Sigmoid colon (tissue), 6 donors: ENCODE measurements at regions not wholly inside any gene's neighbourhood (a gene's known extent, or its start where the extent isn't known, plus 50 kb on each side); places are given as distances from the start of the nearest gene placed in this dataset.

ENCODE experiments used
- DNase-seq: peaks from one replicate; pipeline ENCODE4 v3.0.0-alpha.2; 2019
- H3K27ac ChIP-seq, 4 donors: fragments of 200-600 bp; sonication (generic); one replicate each; pipeline ENCODE4 v1.5.1; 2016 to 2019; ENCODE audit warnings: mild to moderate bottlenecking in 1 of 4
- H3K27me3 ChIP-seq, 3 donors: fragments of 200-600 bp; sonication (generic); one replicate each; pipeline ENCODE4 v1.5.1; 2019; ENCODE audit warnings: mild to moderate bottlenecking in 1 of 3
- H3K36me3 ChIP-seq, 4 donors: fragments of 200-600 bp; sonication (generic); one replicate each; pipeline ENCODE4 v1.5.1; 2016 to 2019
- H3K4me1 ChIP-seq, 4 donors: fragments of 200-600 bp; sonication (generic); one replicate each; pipeline ENCODE4 v1.5.1; 2017 to 2019
- H3K4me3 ChIP-seq, 4 donors: fragments of 200-600 bp; sonication (generic); one replicate each; pipeline ENCODE4 v1.5.1; 2017 to 2019; ENCODE audit warnings: mild to moderate bottlenecking in 2 of 4, moderate library complexity in 1 of 4
- H3K9me3 ChIP-seq, 4 donors: fragments of 200-600 bp in 3 of 4; sonication (generic) in 3 of 4; one replicate each; pipeline versions ENCODE4 v1.5.1 to v1.6.1; 2013 to 2019
- EP300 ChIP-seq, 4 donors: sonication (generic); formaldehyde crosslinking; IDR thresholded peaks; one replicate each; pipeline ENCODE4 v1.6.1; 2017; ENCODE audit warnings: antibody characterized with exemption in 4 of 4
- POLR2A ChIP-seq, 2 donors: fragments of 450-650 bp; IDR thresholded peaks; one replicate each; pipeline ENCODE4 v1.6.1; 2016; ENCODE audit warnings: antibody characterized with exemption in 2 of 2, mild to moderate bottlenecking in 2 of 2, moderate library complexity in 2 of 2
- POLR2AphosphoS5 ChIP-seq, 4 donors: sonication (generic); formaldehyde crosslinking; IDR thresholded peaks; one replicate each; pipeline ENCODE4 v1.6.1; 2017; ENCODE audit warnings: antibody characterized with exemption in 4 of 4
- WGBS, 2 donors: extraction: QIAGEN DNeasy Blood & Tissue Kit; methylation state at CpG; one replicate each; pipeline ENCODE4 v1.1.7; 2013; 5-methylcytosine and 5-hydroxymethylcytosine counted together
- intact Hi-C: fragments of 100-400 bp; cut with DNase I; formaldehyde crosslinking; loops from one replicate; pipeline ENCODE4 v1.15.1; 2023
- TF ChIP-seq, protein P1 (sequence below), 4 experiments: fragments of 450-650 bp in 3 of 4; fragments of 200-600 bp in 1 of 4; IDR thresholded peaks; one replicate each; pipeline ENCODE4 v1.5.1; 2016 to 2019; ENCODE audit warnings: antibody characterized with exemption in 4 of 4, mild to moderate bottlenecking in 3 of 4, moderate library complexity in 2 of 4
- donor health status: healthy with polysubstance abuse.
- donor health status: healthy.

DNA sequence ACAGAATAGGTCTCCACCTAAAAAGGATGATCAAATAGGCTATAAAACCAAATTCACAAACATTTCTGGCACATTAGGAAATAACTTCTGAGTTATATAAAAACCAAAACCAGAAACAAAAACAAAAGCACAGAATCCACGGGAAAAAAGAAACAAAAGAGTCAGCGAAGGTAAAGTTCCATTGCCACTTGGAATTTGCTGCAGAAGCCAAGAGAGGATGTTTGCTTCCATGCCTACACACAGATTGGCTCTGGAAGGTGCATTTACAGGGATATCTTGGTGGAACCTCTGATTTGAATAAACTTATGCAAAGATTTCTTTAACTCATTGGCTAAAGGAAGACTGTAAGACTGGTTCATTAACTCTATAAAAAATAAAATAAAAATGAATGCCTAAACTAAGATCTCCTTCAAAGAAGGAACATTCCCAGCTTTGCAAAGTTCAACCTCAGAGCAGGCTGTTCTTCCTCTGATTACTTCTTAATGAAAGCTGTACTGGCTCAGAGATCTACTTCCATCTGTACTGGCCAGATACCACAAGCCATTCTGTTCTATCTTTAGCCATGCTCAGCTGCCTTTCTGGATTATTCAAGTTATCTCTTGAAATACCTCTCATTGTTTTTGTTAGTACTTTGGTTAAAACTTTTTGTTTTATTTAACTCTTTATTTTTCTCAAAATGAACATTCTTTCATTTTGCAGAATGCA is 537.5 kb upstream of the CCDC54 start:
- TF ChIP-seq, protein P1, sequence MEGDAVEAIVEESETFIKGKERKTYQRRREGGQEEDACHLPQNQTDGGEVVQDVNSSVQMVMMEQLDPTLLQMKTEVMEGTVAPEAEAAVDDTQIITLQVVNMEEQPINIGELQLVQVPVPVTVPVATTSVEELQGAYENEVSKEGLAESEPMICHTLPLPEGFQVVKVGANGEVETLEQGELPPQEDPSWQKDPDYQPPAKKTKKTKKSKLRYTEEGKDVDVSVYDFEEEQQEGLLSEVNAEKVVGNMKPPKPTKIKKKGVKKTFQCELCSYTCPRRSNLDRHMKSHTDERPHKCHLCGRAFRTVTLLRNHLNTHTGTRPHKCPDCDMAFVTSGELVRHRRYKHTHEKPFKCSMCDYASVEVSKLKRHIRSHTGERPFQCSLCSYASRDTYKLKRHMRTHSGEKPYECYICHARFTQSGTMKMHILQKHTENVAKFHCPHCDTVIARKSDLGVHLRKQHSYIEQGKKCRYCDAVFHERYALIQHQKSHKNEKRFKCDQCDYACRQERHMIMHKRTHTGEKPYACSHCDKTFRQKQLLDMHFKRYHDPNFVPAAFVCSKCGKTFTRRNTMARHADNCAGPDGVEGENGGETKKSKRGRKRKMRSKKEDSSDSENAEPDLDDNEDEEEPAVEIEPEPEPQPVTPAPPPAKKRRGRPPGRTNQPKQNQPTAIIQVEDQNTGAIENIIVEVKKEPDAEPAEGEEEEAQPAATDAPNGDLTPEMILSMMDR (IDR thresholded peaks at IDR 0.05), result no peak
- no peak for TF ChIP-seq EP300 (IDR thresholded peaks at IDR 0.05)
- no peak for TF ChIP-seq POLR2A (IDR thresholded peaks at IDR 0.05)
- Histone ChIP-seq H3K9me3 (no peaks in the 10 kb centered on the region), H3K27ac (no peak overlapping the region), H3K4me3 (no peak overlapping the region), H3K27me3 (no peaks in the 10 kb centered on the region), H3K4me1 (peaks cover 0 to 12% (median 4%) of the 10 kb centered on the region in 4 donors), H3K36me3 (no peaks in the 10 kb centered on the region)
- DNase-seq, result no peak
- WGBS, 2 donors, result 63 to 79% methylated on average over 2 of the region's 2 CpGs
- intact Hi-C loops, result no loop called here

DNA sequence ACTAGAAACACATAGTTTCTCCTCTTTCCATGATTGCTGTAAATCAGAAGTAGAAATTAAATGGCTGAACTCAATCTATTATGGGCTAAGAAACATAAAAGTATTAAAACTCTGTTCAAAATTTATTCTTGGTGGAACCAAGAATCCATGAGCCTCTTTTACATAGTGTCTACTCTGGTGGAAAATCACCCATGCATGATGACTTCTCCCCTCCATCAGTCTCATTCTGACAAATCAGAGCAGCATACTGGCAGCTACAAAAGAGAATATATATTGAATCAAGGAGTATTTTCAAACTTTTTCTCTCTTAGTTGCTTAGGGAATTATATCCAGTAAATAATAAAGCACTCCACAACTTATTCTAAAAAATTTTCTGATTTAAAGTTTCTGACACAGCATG is 536.9 kb upstream of the CCDC54 start:
- no peak for DNase-seq
- Histone ChIP-seq H3K27ac (no peak overlapping the region), H3K4me3 (no peak overlapping the region), H3K27me3 (no peaks in the 10 kb centered on the region), H3K36me3 (no peaks in the 10 kb centered on the region), H3K4me1 (peaks cover 0 to 12% (median 4%) of the 10 kb centered on the region in 4 donors), H3K9me3 (no peaks in the 10 kb centered on the region)
- intact Hi-C loops, result no loop called here
- TF ChIP-seq POLR2AphosphoS5 (IDR thresholded peaks at IDR 0.05) (no peak), POLR2A (IDR thresholded peaks at IDR 0.05) (no peak), EP300 (IDR thresholded peaks at IDR 0.05) (no peak)
- TF ChIP-seq, protein P1 (IDR thresholded peaks at IDR 0.05), result no peak

DNA sequence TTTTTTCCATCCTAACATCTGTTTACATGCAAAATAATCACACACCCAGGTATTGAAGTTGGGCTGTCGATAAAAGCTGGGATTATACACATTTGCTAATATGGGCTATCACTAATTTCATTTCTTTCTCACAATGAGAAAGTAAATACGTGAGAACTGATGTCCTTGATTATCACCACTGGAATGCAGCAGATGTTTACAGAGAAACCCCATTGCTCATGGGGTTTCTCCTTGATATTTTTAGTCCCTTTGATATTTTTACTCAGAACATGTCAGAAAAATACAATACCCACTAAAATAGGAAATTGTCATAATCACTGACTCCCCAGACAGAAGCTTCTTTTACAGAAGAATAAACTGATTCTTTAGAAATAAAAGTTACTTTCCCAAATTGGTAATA is 535.1 kb upstream of the CCDC54 start:
- TF ChIP-seq, protein P1 (IDR thresholded peaks at IDR 0.05), result no peak
- TF ChIP-seq POLR2AphosphoS5 (IDR thresholded peaks at IDR 0.05) (no peak), POLR2A (IDR thresholded peaks at IDR 0.05) (no peak), EP300 (IDR thresholded peaks at IDR 0.05) (no peak)
- WGBS, 2 donors, result 62 to 78% methylated on average over 2 of the region's 2 CpGs
- intact Hi-C loops, result no loop called here

DNA sequence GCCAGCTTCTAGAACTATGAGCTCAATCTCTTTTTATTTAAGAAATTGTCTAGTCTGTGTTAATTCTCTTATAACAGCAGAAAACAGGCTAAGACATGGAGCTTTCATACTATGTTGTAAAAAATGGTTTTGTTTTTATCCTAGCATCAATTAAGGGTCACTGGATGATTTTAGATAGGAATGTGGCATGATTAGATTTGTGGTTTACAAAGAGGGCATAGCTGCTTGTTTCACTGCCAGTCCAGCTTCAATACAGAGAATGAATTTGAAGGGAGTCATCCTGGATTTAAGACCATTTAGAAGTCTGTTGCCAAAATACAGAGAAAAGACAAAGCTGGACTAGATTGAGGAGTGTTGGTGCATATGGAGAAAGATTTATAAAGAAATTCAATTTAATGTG is 532.6 kb upstream of the CCDC54 start:
- no peak for DNase-seq

More for the DNA sequence above, 535.1 kb upstream of the CCDC54 start:
- no peak for DNase-seq
- H3K9me3 ChIP-seq, result no peaks in the 10 kb centered on the region
- H3K36me3 ChIP-seq, result no peaks in the 10 kb centered on the region
- peaks cover 0 to 12% (median 4%) of the 10 kb centered on the region in 4 donors for H3K4me1 ChIP-seq
- no peak overlapping the region for H3K27ac ChIP-seq
- no peaks in the 10 kb centered on the region for H3K27me3 ChIP-seq
- H3K4me3 ChIP-seq, result no peak overlapping the region

More for the DNA sequence above, 532.6 kb upstream of the CCDC54 start:
- H3K27me3 ChIP-seq, result no peaks in the 10 kb centered on the region
- peaks cover 0 to 8% (median 2%) of the 10 kb centered on the region in 4 donors for H3K4me1 ChIP-seq
- H3K4me3 ChIP-seq, result no peak overlapping the region
- TF ChIP-seq POLR2A (IDR thresholded peaks at IDR 0.05) (no peak), EP300 (IDR thresholded peaks at IDR 0.05) (no peak), POLR2AphosphoS5 (IDR thresholded peaks at IDR 0.05) (no peak)
- TF ChIP-seq, protein P1 (IDR thresholded peaks at IDR 0.05), result no peak
- no peaks in the 10 kb centered on the region for H3K9me3 ChIP-seq
- no peaks in the 10 kb centered on the region for H3K36me3 ChIP-seq
- H3K27ac ChIP-seq, result no peak overlapping the region
- intact Hi-C loops, result no loop called here
